ENCODE measurements at regions not wholly inside any gene's neighbourhood (a gene's known extent, or its start where the extent isn't known, plus 50 kb on each side); places are given as distances from the start of the nearest gene placed in this dataset.

GRCh38 chr13:74438901-74439300, 304.7 kb upstream of the KLF12 start:
- no peak for TF ChIP-seq POLR2AphosphoS5 (IDR thresholded peaks at IDR 0.05; ENCODE audit: low read depth, low read length)
- TF ChIP-seq POLR2A (IDR thresholded peaks at IDR 0.05; ENCODE audit: low read depth, low read length) = no peak

Data from GM12892 (cell line).